DOHH2 (cell line): ENCODE measurements at regions not wholly inside any gene's neighbourhood (a gene's known extent, or its start where the extent isn't known, plus 50 kb on each side); places are given as distances from the start of the nearest gene placed in this dataset.
"Not testable (repeated sequence)": the region's sequence is repeated elsewhere in the genome, so short reads cannot be mapped to it uniquely, and the experiment has no call there.

Experiments
- H3F3A ChIP-seq: fragments of 200-600 bp; sonication (generic), shearing (Covaris generic); 2 replicates; pipeline ENCODE4 v1.6.0; 2016; ENCODE audit warnings: antibody characterized with exemption, mild to moderate bottlenecking; ENCODE audit not compliant: control insufficient read depth, insufficient read depth
- H3K27ac ChIP-seq: fragments of 200-600 bp; sonication (generic); 2 replicates; pipeline ENCODE4 v1.5.1; 2014; ENCODE audit warnings: low read depth, mild to moderate bottlenecking, low read length, moderate library complexity
- H3K27me3 ChIP-seq: fragments of 200-600 bp; sonication (generic); 2 replicates; pipeline ENCODE4 v1.6.1; 2014; ENCODE audit warnings: mild to moderate bottlenecking, low read length, mixed read lengths; ENCODE audit not compliant: control insufficient read depth
- H3K36me3 ChIP-seq: fragments of 200-600 bp; sonication (generic); 2 replicates; pipeline ENCODE4 v1.6.1; 2014; ENCODE audit warnings: mild to moderate bottlenecking, low read length, moderate library complexity, mixed read lengths; ENCODE audit not compliant: control insufficient read depth
- H3K4me1 ChIP-seq: fragments of 200-600 bp; sonication (generic); 2 replicates; pipeline ENCODE4 v1.6.1; 2014; ENCODE audit warnings: mild to moderate bottlenecking, low read length, mixed read lengths; ENCODE audit not compliant: control insufficient read depth
- H3K4me2 ChIP-seq: fragments of 200-600 bp; sonication (generic); 2 replicates; pipeline ENCODE4 v1.6.0; 2014; ENCODE audit warnings: mild to moderate bottlenecking, low read length, moderate library complexity
- H3K4me3 ChIP-seq: fragments of 200-600 bp; sonication (generic); 2 replicates; pipeline ENCODE4 v1.5.1; 2014; ENCODE audit warnings: mild to moderate bottlenecking, low read length, mixed read lengths
- H3K79me2 ChIP-seq: fragments of 200-600 bp; sonication (generic); 2 replicates; pipeline ENCODE4 v1.6.1; 2014; ENCODE audit warnings: mild to moderate bottlenecking, low read length, mixed read lengths; ENCODE audit not compliant: control insufficient read depth
- H3K9me2 ChIP-seq: fragments of 200-600 bp; sonication (generic); replicated peaks from 2 replicates; pipeline ENCODE4 v1.6.1; 2014; ENCODE audit warnings: mild to moderate bottlenecking, low read length, mixed read lengths; ENCODE audit not compliant: control insufficient read depth
- H3K9me3 ChIP-seq: fragments of 200-600 bp; sonication (generic); 2 replicates; pipeline ENCODE4 v1.6.1; 2014; ENCODE audit warnings: antibody characterized with exemption, low read length, mixed read lengths; ENCODE audit not compliant: control insufficient read depth, insufficient read depth
- H4K20me1 ChIP-seq: fragments of 200-600 bp; sonication (generic); 2 replicates; pipeline ENCODE4 v1.6.0; 2014; ENCODE audit warnings: low read depth, mild to moderate bottlenecking, antibody characterized with exemption, low read length, moderate library complexity; ENCODE audit not compliant: control insufficient read depth, insufficient read depth
- EZH2phosphoT487 ChIP-seq: fragments of 200-600 bp; sonication (generic); IDR thresholded peaks from 2 replicates; pipeline ENCODE4 v1.6.1; 2017; ENCODE audit warnings: borderline replicate concordance, mild to moderate bottlenecking, antibody characterized with exemption, low read length, moderate library complexity, mixed read lengths
- TF ChIP-seq, protein P1 (sequence below): fragments of 200-600 bp; sonication (generic); IDR thresholded peaks from one replicate; pipeline ENCODE4 v1.5.1; 2014; ENCODE audit warnings: antibody characterized with exemption, mild to moderate bottlenecking, low read depth, low read length; ENCODE audit not compliant: poor library complexity, severe bottlenecking

DNA sequence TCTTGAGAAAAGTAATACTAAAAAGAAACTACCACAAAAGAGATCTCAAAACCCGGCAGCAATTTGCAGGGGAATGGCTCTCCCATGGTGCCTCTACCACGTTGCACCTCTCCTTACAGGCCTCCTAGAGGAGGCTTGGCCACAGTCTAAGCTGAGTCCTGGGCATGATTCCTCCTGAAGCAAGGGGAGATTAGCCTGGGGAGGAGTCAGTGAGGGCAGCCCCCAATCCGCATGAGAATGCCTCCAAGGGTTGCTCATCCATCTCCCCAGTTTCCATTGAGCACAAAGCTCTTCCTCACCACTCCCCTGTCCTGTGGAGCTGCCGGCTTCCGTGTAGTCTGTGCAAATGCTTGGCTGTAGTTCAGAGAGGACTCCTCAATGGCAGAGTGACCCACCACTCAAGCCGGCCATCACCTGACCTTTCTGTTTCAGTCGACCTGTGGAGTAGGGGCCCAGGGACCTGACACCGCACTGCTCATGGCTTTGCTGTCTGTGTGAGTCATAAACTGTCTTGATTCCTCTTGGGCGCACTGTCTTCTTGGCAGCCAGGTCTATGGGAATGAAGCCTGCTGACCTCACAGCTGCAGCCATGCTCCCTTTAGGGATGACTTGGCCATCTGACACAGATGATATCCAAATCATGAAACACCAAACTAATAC, 224.2 kb upstream of the SGCG start:
- not testable (repeated sequence) for H3K27ac ChIP-seq, H3K79me2 ChIP-seq, H3K9me2 ChIP-seq, H3K4me2 ChIP-seq, H3K27me3 ChIP-seq, H3K9me3 ChIP-seq, H3F3A ChIP-seq, H3K4me3 ChIP-seq, H3K4me1 ChIP-seq, H3K36me3 ChIP-seq, H4K20me1 ChIP-seq

DNA sequence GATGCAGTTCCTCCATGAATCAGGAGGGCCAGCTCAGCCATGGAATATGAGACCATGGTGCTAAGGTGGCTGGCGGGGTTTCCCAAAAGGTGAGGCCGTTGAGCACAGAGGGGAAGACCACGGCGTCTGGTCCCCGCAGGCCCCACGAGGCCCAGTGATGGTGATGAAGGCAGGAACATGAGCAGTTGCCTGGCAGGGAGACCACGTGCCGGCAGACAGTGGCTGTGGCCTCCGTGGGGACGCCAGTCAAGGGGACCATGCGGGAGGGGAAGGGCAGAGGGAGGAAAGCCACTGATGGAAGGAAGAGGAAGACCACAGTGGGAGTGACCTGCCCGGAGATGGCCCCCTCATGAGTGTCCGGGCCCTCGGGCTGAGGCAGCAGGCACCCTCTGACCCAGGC, 220.9 kb upstream of the SGCG start:
- not testable (repeated sequence) for H3F3A ChIP-seq, H3K79me2 ChIP-seq, H3K4me2 ChIP-seq

DNA sequence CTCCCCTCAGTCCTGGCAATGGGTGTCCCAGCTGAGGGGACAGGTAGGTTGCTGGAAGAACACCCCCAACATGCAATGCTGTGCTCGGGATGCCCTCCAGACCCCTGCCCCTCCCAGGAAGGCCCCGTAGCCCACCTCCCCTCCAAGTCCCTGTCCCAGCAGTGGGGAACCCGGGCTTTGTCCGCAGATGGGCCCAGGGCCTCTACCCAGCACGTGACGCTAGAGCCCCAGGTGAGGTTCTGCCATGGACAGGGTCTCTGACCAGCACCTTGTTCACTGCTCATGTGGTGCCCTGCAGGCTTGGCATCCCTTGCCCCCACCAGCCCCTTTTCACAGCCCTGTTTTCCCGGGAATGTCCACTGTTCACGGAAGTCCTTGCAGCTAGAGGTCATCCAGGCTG, 220.0 kb upstream of the SGCG start:
- H3K79me2 ChIP-seq: no peaks in the 10 kb centered on the region
- H3K36me3 ChIP-seq: no peaks in the 10 kb centered on the region
- H4K20me1 ChIP-seq: no peaks in the 10 kb centered on the region
- H3K27me3 ChIP-seq: no peaks in the 10 kb centered on the region
- no peak overlapping the region for H3K27ac ChIP-seq
- H3K4me1 ChIP-seq: no peaks in the 10 kb centered on the region
- H3K9me2 ChIP-seq: no peaks in the 10 kb centered on the region
- H3K4me3 ChIP-seq: no peak overlapping the region
- H3K9me3 ChIP-seq: no peaks in the 10 kb centered on the region; the same call in 1 of the 2 replicates
- no peaks in the 10 kb centered on the region for H3F3A ChIP-seq
- TF ChIP-seq, protein P1, sequence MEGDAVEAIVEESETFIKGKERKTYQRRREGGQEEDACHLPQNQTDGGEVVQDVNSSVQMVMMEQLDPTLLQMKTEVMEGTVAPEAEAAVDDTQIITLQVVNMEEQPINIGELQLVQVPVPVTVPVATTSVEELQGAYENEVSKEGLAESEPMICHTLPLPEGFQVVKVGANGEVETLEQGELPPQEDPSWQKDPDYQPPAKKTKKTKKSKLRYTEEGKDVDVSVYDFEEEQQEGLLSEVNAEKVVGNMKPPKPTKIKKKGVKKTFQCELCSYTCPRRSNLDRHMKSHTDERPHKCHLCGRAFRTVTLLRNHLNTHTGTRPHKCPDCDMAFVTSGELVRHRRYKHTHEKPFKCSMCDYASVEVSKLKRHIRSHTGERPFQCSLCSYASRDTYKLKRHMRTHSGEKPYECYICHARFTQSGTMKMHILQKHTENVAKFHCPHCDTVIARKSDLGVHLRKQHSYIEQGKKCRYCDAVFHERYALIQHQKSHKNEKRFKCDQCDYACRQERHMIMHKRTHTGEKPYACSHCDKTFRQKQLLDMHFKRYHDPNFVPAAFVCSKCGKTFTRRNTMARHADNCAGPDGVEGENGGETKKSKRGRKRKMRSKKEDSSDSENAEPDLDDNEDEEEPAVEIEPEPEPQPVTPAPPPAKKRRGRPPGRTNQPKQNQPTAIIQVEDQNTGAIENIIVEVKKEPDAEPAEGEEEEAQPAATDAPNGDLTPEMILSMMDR: no peak
- no peak for TF ChIP-seq EZH2phosphoT487
- H3K4me2 ChIP-seq: no peak overlapping the region

More for the DNA sequence above, 220.9 kb upstream of the SGCG start:
- H3K4me3 ChIP-seq, H3K36me3 ChIP-seq, H3K27ac ChIP-seq, H3K9me3 ChIP-seq, H3K9me2 ChIP-seq, H4K20me1 ChIP-seq, H3K27me3 ChIP-seq, H3K4me1 ChIP-seq: not testable (repeated sequence)

DNA sequence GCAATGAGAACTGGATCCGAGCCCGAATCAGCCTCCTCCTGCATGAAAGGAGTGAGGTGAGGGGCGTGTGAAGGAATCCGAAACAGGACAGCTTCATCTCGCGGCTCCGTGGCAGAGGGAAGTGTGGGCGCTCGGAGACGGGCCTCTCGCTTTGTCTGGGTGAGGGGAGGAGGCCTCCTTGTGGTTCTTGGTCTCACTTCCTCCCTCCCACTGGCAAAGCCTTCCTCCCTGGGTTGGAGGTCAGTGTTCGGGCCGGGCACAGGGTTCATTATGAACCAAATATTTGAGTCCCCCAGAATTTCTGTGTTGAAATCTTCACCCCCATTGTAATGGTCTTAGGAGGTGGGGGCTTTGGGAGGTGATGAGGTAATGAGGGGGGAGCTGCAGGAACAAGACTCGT, 219.4 kb upstream of the SGCG start:
- H3K27ac ChIP-seq, H3K4me2 ChIP-seq, H3K36me3 ChIP-seq, H3K4me3 ChIP-seq, H3K4me1 ChIP-seq, H3K9me3 ChIP-seq, H3K9me2 ChIP-seq, H4K20me1 ChIP-seq, H3K27me3 ChIP-seq, H3F3A ChIP-seq, H3K79me2 ChIP-seq: not testable (repeated sequence)

DNA sequence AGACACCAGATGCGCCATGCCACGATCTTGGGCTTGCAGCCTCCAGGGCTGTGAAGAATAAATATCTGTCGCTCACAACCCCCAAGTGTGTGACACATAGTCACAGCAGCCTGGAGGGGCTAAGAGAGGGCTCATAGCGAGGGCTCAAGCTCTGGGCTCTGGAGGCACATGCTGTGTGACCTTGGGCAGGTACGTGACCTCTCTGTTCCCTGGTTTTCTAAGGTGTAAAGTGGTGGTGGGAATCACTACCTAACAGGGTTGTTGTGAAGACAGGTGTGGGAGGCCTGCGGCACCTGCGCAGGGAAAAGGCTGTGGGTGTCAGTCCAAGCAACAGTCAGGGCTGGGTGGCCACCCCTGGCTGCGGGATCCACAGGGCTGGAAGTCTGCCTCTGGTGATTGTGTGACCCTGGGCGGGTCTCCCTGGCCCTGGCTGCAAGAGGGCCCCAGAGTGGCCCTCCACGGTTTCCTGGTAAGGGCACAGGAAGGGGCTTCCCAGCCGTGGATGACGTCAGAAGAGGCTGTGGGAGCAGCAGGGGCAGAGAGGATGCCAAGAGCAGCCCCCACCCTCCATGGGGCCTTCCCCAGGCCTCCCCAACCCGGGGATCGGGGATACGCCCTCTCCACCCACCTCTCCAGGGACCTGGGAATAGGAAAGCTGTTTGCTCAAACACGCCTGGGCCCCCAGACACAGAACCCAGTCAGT, 218.8 kb upstream of the SGCG start:
- H3K36me3 ChIP-seq: no peaks in the 10 kb centered on the region
- no peaks in the 10 kb centered on the region for H4K20me1 ChIP-seq
- no peaks in the 10 kb centered on the region for H3K9me2 ChIP-seq
- TF ChIP-seq, protein P1: no peak
- TF ChIP-seq EZH2phosphoT487: no peak
- H3K4me3 ChIP-seq: no peak overlapping the region
- H3F3A ChIP-seq: no peaks in the 10 kb centered on the region
- H3K27me3 ChIP-seq: no peaks in the 10 kb centered on the region
- H3K27ac ChIP-seq: no peak overlapping the region
- no peaks in the 10 kb centered on the region for H3K79me2 ChIP-seq
- no peaks in the 10 kb centered on the region for H3K4me1 ChIP-seq
- H3K9me3 ChIP-seq: no peaks in the 10 kb centered on the region; the same call in 1 of the 2 replicates
- H3K4me2 ChIP-seq: no peak overlapping the region

DNA sequence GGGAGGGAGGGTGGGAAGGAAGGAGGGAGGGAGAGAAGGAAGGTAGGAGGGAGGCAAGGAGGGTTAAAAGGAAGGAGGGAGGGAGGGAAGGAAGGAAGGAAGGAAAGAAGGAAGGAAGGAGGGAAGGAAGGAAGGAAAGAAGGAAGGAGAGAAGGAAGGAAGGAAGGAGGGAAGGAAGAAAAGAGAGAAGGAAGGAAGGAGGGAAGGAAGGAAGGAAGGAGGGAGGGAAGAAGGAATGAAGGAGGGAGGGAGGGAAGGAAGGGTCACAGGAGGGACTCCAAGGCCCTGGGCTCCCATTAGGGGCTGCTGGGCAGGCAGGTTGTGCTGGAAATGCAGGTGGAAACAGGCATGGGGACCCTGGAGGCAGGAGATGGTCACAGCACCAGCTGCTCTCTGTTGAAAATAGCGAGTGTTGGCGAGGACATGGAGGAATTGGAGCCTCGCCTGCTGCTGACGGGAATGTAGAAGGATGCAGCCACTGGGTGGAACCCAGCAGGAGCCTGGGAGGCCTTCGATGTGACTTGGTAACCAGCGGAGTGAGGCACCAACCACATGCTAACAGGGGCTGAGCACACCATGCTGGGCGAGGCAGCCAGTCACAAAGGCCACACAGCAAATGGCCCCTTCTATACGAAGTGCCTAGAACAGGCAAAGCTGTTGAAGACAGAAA, 217.3 kb upstream of the SGCG start:
- H3K36me3 ChIP-seq, H3K27me3 ChIP-seq, H3F3A ChIP-seq: not testable (repeated sequence)

More for the DNA sequence above, 217.3 kb upstream of the SGCG start:
- H3K4me2 ChIP-seq, H3K9me3 ChIP-seq, H3K4me1 ChIP-seq, H3K27ac ChIP-seq, H3K79me2 ChIP-seq, H4K20me1 ChIP-seq, H3K4me3 ChIP-seq, H3K9me2 ChIP-seq: not testable (repeated sequence)
